Mesodermal cell (in vitro differentiated cells): ENCODE measurements at regions not wholly inside any gene's neighbourhood (a gene's known extent, or its start where the extent isn't known, plus 50 kb on each side); places are given as distances from the start of the nearest gene placed in this dataset.

Source experiments
- H3K27ac ChIP-seq: 2 replicates; pipeline ENCODE4 v1.7.0; 2013; ENCODE audit warnings: mild to moderate bottlenecking, low read depth, low read length, moderate library complexity; ENCODE audit not compliant: severe bottlenecking
- H3K36me3 ChIP-seq: 2 replicates; pipeline ENCODE4 v1.7.1; 2013; ENCODE audit warnings: mild to moderate bottlenecking, low read length, moderate library complexity; ENCODE audit not compliant: control insufficient read depth, insufficient read depth
- H3K4me1 ChIP-seq: one replicate; pipeline ENCODE4 v1.7.1; 2013; ENCODE audit warnings: mild to moderate bottlenecking, low read length; ENCODE audit not compliant: insufficient read depth, control insufficient read depth, poor library complexity, severe bottlenecking
- H3K4me3 ChIP-seq: 2 replicates; pipeline ENCODE4 v1.7.0; 2013; ENCODE audit warnings: low read length, control low read depth, mild to moderate bottlenecking; ENCODE audit not compliant: insufficient read depth, poor library complexity, severe bottlenecking; ENCODE audit errors: extremely low read depth
- H3K9me3 ChIP-seq: 2 replicates; pipeline ENCODE4 v1.7.1; 2013; ENCODE audit warnings: mild to moderate bottlenecking, low read length, moderate library complexity; ENCODE audit not compliant: control insufficient read depth
- WGBS, 2 experiments: methylation state at CpG; one replicate each; pipeline ENCODE4 v1.1.5; 2013; ENCODE audit warnings: missing lambda C conversion rate in 2 of 2; ENCODE audit not compliant: insufficient coverage in 2 of 2; 5-methylcytosine and 5-hydroxymethylcytosine counted together

- 88 to 93% methylated on average over 4 to 5 of the region's 9 CpGs for WGBS, 2 experiments
- no peaks in the 10 kb centered on the region for H3K36me3 ChIP-seq
- H3K4me1 ChIP-seq = no peaks in the 10 kb centered on the region
- H3K9me3 ChIP-seq = no peaks in the 10 kb centered on the region
- no peak overlapping the region for H3K4me3 ChIP-seq
- no peak overlapping the region for H3K27ac ChIP-seq
Observed at GRCh38 chr5:73322437-73323076, 126.0 kb downstream of the FOXD1 start.

DNA sequence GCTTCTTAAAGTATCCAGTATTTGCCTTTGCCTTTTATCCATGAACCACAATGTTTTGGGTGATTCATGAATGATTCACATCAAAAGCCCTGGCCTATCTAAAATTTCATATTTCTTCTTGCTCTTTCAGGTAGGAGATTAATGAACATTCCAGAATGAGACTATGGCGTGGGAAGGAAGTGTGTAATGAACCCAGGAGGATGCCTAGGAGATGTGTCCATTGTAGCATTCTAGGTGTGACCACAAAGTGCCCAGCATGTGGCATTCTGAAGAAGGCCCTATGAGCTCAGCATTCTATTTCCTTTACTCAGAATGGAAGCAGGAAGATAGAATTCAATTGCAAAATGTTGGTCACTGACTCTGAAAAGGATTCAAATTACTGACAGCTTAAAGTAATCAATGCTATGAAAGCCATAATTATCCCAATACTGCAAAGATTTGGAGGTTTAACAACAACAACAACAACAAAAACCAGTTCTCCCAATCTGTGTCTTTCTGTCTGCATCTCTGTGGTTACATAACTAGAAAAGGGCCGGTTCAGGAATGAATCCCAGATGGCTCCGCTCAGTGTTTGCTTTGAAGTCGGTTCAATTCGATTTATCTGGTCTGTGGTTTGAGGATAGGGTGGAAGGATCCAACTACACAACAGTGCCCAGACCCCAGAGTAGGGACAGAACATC lies 126.7 kb downstream of the FOXD1 start:
- Histone ChIP-seq H3K4me1 (no peaks in the 10 kb centered on the region), H3K4me3 (no peak overlapping the region), H3K36me3 (no peaks in the 10 kb centered on the region), H3K9me3 (no peaks in the 10 kb centered on the region), H3K27ac (no peak overlapping the region)
- WGBS, 2 experiments = 83 to 100% methylated on average over 1 to 4 of the region's 5 CpGs

DNA sequence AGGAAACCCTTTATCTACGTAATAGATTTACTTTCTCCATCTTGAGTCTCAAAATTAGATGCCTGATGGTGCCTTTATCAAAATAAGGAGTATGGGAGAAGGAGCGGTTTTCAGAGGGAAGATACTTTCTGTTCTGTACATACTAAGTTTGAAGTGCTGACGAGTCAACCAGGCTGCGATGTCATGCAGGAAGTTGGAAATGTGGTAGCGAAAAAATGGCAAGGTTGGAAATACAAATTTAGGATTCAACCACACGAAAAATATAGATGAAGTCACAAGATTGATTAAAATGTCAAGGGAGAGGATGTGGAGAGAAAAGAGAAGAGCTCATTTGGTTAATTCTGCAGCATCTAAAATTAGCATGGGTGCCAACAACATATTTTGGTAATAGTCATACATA lies 129.5 kb downstream of the FOXD1 start:
- Histone ChIP-seq H3K4me3 (no peak overlapping the region), H3K36me3 (no peaks in the 10 kb centered on the region), H3K9me3 (no peaks in the 10 kb centered on the region), H3K4me1 (no peaks in the 10 kb centered on the region), H3K27ac (no peak overlapping the region)
- 93 to 100% methylated on average over 5 of the region's 6 CpGs for WGBS, 2 experiments

DNA sequence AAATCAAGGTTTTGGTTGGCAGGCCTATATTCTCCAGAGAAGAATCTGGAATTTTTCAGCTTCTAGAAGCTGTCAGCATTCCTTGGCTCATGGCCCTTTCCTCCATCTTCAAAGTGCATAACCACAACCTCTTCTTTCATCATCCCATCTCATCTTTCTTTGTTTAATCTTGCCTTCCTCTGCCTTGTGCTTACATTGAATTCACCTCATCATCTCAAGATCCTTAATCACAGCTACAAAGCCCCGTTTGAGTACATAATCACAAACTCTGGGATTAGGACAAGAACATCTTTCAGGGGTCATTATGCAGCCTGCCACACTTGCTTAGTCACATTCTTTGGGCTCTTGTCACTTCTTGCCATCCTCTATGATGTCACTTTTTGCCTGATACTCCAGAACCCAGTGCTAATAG lies 130.3 kb downstream of the FOXD1 start:
- no peak overlapping the region for H3K27ac ChIP-seq
- H3K36me3 ChIP-seq = no peaks in the 10 kb centered on the region
- no peaks in the 10 kb centered on the region for H3K9me3 ChIP-seq
- whole genome bisulfite sequencing, 2 experiments = 71 to 88% methylated on average over 1 of the region's 1 CpG
- H3K4me1 ChIP-seq = no peaks in the 10 kb centered on the region
- no peak overlapping the region for H3K4me3 ChIP-seq

DNA sequence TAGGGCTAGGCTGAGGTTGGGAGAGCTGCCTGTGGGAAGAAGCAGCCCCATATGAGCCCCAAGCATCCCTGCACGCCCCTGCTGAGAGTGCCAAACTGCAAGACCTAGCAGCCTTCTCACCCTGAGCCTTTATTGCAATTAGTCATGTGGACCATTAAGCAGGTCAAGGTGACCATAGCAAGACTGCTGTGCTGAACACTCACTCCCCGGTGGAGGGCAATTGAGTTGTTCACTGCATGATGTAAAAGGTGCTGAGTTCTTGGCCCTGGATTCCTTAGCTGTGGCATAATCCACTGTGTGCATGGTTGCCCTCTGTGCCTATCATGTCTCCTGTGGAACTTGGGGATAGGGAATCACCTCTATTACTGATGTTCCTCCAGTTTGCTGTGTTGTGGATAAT lies 131.1 kb downstream of the FOXD1 start:
- Histone ChIP-seq H3K36me3 (no peaks in the 10 kb centered on the region), H3K4me3 (no peak overlapping the region), H3K4me1 (peaks cover 4% of the 10 kb centered on the region), H3K9me3 (no peaks in the 10 kb centered on the region), H3K27ac (no peak overlapping the region)
- 90 to 96% methylated on average over 2 of the region's 2 CpGs for WGBS, 2 experiments

- peaks cover 23% of the 10 kb centered on the region for H3K4me1 ChIP-seq
- no peaks in the 10 kb centered on the region for H3K36me3 ChIP-seq
- no peaks in the 10 kb centered on the region for H3K9me3 ChIP-seq
- H3K4me3 ChIP-seq = no peak overlapping the region
- no peak overlapping the region for H3K27ac ChIP-seq
- 88 to 96% methylated on average over 3 to 6 of the region's 8 CpGs for WGBS, 2 experiments
Observed at GRCh38 chr5:73314395-73315257, 134.0 kb downstream of the FOXD1 start.

DNA sequence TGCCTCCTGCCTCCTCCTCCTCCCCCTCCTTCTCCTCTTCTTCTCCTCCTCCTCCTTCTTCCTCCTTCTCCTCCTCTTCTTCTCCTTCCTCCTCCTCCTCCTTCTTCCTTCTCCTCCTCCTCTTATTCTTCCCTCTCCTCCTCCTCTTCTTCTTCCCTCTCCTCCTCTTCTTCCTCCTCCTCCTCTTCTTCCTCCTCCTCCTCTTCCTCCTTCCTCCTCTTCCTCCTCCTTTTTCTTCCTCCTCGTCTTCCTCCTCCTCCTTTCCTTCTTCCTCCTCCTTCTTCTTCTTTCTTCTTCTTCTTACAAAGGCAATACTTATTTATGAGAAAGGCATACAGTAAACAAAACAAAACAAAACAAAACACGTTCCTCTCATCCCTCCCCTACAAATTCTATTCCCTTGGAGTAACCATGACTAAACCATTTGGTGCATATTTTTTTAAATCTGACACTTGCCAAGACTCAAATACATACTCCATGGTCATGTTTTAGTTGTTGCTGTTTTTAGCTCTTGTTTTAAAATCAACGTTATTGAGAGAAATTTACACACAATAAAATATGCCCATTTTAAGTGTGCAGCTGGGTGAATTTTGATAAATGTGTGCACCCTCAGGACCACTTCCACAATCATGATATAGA lies 135.6 kb downstream of the FOXD1 start:
- no CpG with 5 or more reads among the region's 3 CpGs for WGBS, 2 experiments
- H3K27ac ChIP-seq = peak overlapping the region; percentile 91
- H3K36me3 ChIP-seq = no peaks in the 10 kb centered on the region
- H3K4me1 ChIP-seq = peaks cover 23% of the 10 kb centered on the region
- no peaks in the 10 kb centered on the region for H3K9me3 ChIP-seq
- H3K4me3 ChIP-seq = no peak overlapping the region

- H3K27ac ChIP-seq = peak overlapping the region; percentile 91
- no peaks in the 10 kb centered on the region for H3K9me3 ChIP-seq
- H3K4me3 ChIP-seq = no peak overlapping the region
- H3K36me3 ChIP-seq = no peaks in the 10 kb centered on the region
- H3K4me1 ChIP-seq = peaks cover 23% of the 10 kb centered on the region
- whole genome bisulfite sequencing, 2 experiments = 45 to 65% methylated on average over 6 to 8 of the region's 13 CpGs
Observed at GRCh38 chr5:73312146-73312871, 136.3 kb downstream of the FOXD1 start.

GRCh38 chr5:73311291-73312110 lies 137.1 kb downstream of the FOXD1 start:
- peaks cover 25% of the 10 kb centered on the region for H3K4me1 ChIP-seq
- H3K27ac ChIP-seq = peak overlapping the region; percentile 91
- no peak overlapping the region for H3K4me3 ChIP-seq
- 27 to 36% methylated on average over 12 to 27 of the region's 31 CpGs for WGBS, 2 experiments
- no peaks in the 10 kb centered on the region for H3K36me3 ChIP-seq
- H3K9me3 ChIP-seq = no peaks in the 10 kb centered on the region
